ENCODE measurements at regions not wholly inside any gene's neighbourhood (a gene's known extent, or its start where the extent isn't known, plus 50 kb on each side); places are given as distances from the start of the nearest gene placed in this dataset.

- TF ChIP-seq EZH2 (IDR thresholded peaks at IDR 0.05) = no peak
- no peak for TF ChIP-seq POLR2A (IDR thresholded peaks at IDR 0.05; ENCODE audit: borderline replicate concordance, extremely low read depth, insufficient read depth, insufficient read length)
- TF ChIP-seq CTCF (IDR thresholded peaks at IDR 0.05 in 2 of 3, conservative IDR thresholded peaks at IDR 0.05 in 1 of 3; ENCODE audit: borderline replicate concordance in 1 of 3, insufficient read depth in 1 of 3, low read depth in 2 of 3, low read length in 2 of 3) = no peak
- no peak for TF ChIP-seq CBX3 (IDR thresholded peaks at IDR 0.05; ENCODE audit: low read depth)
- TF ChIP-seq EZH2phosphoT487 (IDR thresholded peaks at IDR 0.05; ENCODE audit: borderline replicate concordance) = no peak
- no peak for TF ChIP-seq SRF (IDR thresholded peaks at IDR 0.05; ENCODE audit: low read depth)
- TF ChIP-seq RAD21 (IDR thresholded peaks at IDR 0.05; ENCODE audit: low read depth) = no peak
Measured at GRCh38 chr5:107303171-107303968, 367.4 kb downstream of the EFNA5 start.

Measured in HCT116 (cell line).